Psoas muscle (tissue), 7 donors: ENCODE measurements at regions not wholly inside any gene's neighbourhood (a gene's known extent, or its start where the extent isn't known, plus 50 kb on each side); places are given as distances from the start of the nearest gene placed in this dataset.

Experiments used
- ATAC-seq, 4 donors: fragments of 200-7000 bp; cut with Tn5 transposase; one replicate each; pipeline ENCODE4 v1.9.1; 2020; ENCODE audit warnings: moderate library complexity in 3 of 4, mild to moderate bottlenecking in 2 of 4
- DNase-seq, 2 donors: peaks; one replicate each; pipeline ENCODE4 v3.0.0-alpha.2; 2020
- H3K27ac ChIP-seq: fragments of 200-600 bp; one replicate; pipeline ENCODE4 v1.8.0; 2022
- H3K27me3 ChIP-seq, 3 donors: fragments of 200-600 bp in 1 of 3; one replicate each; pipeline versions ENCODE4 v1.6.1 to v1.8.0; 2013 to 2022; ENCODE audit warnings: low read length in 2 of 3, mild to moderate bottlenecking in 2 of 3, moderate library complexity in 1 of 3; ENCODE audit not compliant: insufficient read depth in 3 of 3
- H3K36me3 ChIP-seq, 2 donors: fragments of 200-600 bp in 1 of 2; one replicate each; pipeline versions ENCODE4 v1.6.1 to v1.8.0; 2013 to 2022; ENCODE audit warnings: low read depth in 1 of 2, mild to moderate bottlenecking in 1 of 2, moderate library complexity in 1 of 2; ENCODE audit not compliant: insufficient read depth in 1 of 2
- H3K4me1 ChIP-seq: fragments of 200-600 bp; one replicate; pipeline ENCODE4 v1.8.0; 2022
- H3K4me3 ChIP-seq: fragments of 200-600 bp; one replicate; pipeline ENCODE4 v1.8.0; 2022; ENCODE audit warnings: mild to moderate bottlenecking
- H3K9me3 ChIP-seq: fragments of 200-600 bp; one replicate; pipeline ENCODE4 v1.8.0; 2022
- WGBS, 3 donors: extraction: QIAGEN DNeasy Blood & Tissue Kit; methylation state at CpG; one replicate each; pipeline versions ENCODE4 v1.1.6 to v1.1.7; 2013; 5-methylcytosine and 5-hydroxymethylcytosine counted together
- intact Hi-C, 2 donors: fragments of 100-400 bp; cut with DNase I; formaldehyde crosslinking; loops; one replicate each; pipeline versions ENCODE4 v1.11.0 to v1.14.2; 2022
- TF ChIP-seq, protein P1 (sequence below): fragments of 200-600 bp; IDR thresholded peaks from one replicate; pipeline ENCODE4 v1.8.0; 2022; ENCODE audit warnings: antibody characterized with exemption
- donor health status: healthy with polysubstance abuse.
- donor health status: DM: no; HTN: no; CAD: no; lungs with moderate emphysema.
- donor health status: Bipolar disorder and iron deficiency.
- donor health status: healthy.
- donor health status: DM: yes; HTN: yes; CAD: no.
- donor health status: DM: no; HTN: no; CAD: no.
- donor health status: DM: yes; HTN: yes; CAD: no.

DNA sequence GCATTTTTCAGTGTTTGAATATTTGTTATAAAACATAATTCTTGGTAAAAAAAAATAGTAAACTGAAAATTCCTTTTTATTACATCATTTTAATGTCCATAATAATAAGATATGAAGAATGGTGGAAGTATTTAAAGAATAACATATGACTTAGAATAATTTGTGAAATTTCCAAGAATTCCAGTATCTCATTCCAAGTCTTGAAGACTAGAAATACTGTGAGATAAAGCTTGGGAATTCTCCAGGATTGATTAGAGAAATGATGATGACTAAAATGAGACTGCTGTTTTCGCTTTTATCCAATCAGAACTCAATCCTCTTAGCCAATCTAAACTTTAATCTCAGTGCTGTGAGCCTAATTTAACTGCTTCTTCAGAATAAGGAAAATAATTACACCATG is 184.2 kb upstream of the HCCS start:
- H3K9me3 ChIP-seq, result peaks cover 4% of the 10 kb centered on the region
- 43 to 90% (median 69%) methylated on average over 1 of the region's 1 CpG for WGBS, 3 donors
- ATAC-seq (no peak), DNase-seq (no peak)
- TF ChIP-seq, protein P1, sequence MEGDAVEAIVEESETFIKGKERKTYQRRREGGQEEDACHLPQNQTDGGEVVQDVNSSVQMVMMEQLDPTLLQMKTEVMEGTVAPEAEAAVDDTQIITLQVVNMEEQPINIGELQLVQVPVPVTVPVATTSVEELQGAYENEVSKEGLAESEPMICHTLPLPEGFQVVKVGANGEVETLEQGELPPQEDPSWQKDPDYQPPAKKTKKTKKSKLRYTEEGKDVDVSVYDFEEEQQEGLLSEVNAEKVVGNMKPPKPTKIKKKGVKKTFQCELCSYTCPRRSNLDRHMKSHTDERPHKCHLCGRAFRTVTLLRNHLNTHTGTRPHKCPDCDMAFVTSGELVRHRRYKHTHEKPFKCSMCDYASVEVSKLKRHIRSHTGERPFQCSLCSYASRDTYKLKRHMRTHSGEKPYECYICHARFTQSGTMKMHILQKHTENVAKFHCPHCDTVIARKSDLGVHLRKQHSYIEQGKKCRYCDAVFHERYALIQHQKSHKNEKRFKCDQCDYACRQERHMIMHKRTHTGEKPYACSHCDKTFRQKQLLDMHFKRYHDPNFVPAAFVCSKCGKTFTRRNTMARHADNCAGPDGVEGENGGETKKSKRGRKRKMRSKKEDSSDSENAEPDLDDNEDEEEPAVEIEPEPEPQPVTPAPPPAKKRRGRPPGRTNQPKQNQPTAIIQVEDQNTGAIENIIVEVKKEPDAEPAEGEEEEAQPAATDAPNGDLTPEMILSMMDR, result no peak
- H3K27ac ChIP-seq, result no peak overlapping the region
- H3K27me3 ChIP-seq, result no peaks in the 10 kb centered on the region
- no peak overlapping the region for H3K4me3 ChIP-seq
- H3K36me3 ChIP-seq, result no peaks in the 10 kb centered on the region
- H3K4me1 ChIP-seq, result no peaks in the 10 kb centered on the region
- intact Hi-C loops, result no loop called here

DNA sequence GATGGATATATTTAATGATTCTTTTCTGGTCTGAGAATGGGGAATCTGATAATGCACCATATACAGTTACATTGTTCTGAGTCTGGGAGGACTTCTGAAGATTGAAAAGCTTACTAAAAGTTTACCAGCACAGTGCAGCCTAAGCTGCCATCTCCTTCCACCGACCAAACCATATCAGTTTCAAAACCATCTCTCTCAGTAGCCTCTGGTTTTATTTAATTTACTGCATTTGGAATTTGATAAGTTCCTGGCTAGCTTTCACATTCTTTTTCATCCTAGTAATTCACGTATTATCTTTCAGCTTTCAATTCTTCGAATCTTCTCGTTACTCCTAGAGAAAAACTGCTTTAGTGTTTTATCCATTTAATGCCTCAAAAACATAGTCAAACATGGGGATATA is 181.4 kb upstream of the HCCS start:
- ATAC-seq, result no peak
- 22 to 47% (median 45%) methylated on average over 4 of the region's 4 CpGs for WGBS, 3 donors

DNA sequence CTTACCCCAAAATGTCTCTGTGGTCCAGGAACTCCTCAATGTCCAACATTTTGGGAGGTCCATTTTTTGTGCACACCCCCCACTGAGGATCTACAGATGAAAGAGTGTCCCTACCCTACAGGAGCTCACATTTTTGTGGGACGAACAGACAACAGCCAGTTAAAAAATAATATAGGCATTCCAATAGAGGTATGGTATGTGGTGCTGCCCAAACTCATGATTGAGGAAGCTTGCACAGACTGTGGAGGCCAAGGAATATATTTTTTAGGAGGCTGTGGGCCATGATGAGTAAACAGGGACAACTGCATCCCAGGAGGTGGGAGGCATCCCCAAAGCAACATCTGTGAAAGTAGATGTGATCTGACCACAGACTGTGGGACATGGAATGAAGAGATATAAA is 181.0 kb upstream of the HCCS start:
- DNase-seq (no peak), ATAC-seq (no peak)
- Histone ChIP-seq H3K4me3 (no peak overlapping the region), H3K4me1 (no peaks in the 10 kb centered on the region), H3K36me3 (no peaks in the 10 kb centered on the region), H3K27me3 (no peaks in the 10 kb centered on the region), H3K9me3 (peaks cover 4% of the 10 kb centered on the region), H3K27ac (no peak overlapping the region)
- intact Hi-C loops, result no loop called here
- WGBS, 3 donors, result 61 to 84% (median 64%) methylated on average over 1 of the region's 1 CpG
- TF ChIP-seq, protein P1, result no peak

More for the DNA sequence above, 181.4 kb upstream of the HCCS start:
- no peaks in the 10 kb centered on the region for H3K4me1 ChIP-seq
- TF ChIP-seq, protein P1, result no peak
- DNase-seq, result no peak
- peaks cover 4% of the 10 kb centered on the region for H3K9me3 ChIP-seq
- no peaks in the 10 kb centered on the region for H3K27me3 ChIP-seq
- H3K27ac ChIP-seq, result no peak overlapping the region
- no peak overlapping the region for H3K4me3 ChIP-seq
- intact Hi-C loops, result no loop called here
- no peaks in the 10 kb centered on the region for H3K36me3 ChIP-seq

DNA sequence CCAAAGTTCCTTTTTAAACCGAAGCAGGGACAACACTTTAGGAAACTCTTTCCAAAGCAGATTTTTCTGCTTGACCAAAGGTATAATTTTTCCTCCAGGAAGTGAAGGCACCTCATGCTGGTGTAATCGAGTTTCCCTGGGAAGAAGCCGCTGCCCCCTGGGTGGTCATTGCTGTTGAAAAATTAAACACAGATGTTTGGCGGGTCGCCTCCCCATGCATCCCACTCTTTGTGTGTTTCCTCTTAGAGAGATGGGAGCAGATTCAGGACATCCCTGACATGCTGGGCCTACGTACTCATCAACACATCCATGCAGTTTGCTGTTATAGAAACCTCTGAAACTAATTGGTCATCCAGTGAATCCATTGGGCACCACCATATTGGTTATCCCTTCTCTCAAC is 179.2 kb upstream of the HCCS start:
- ATAC-seq (no peak), DNase-seq (no peak)
- no peaks in the 10 kb centered on the region for H3K36me3 ChIP-seq
- H3K4me3 ChIP-seq, result no peak overlapping the region
- no peak overlapping the region for H3K27ac ChIP-seq
- TF ChIP-seq, protein P1, result no peak
- no peaks in the 10 kb centered on the region for H3K27me3 ChIP-seq
- intact Hi-C loops, result no loop called here
- WGBS, 3 donors, result 65 to 78% (median 75%) methylated on average over 6 of the region's 6 CpGs
- no peaks in the 10 kb centered on the region for H3K4me1 ChIP-seq
- H3K9me3 ChIP-seq, result peaks cover 4% of the 10 kb centered on the region

DNA sequence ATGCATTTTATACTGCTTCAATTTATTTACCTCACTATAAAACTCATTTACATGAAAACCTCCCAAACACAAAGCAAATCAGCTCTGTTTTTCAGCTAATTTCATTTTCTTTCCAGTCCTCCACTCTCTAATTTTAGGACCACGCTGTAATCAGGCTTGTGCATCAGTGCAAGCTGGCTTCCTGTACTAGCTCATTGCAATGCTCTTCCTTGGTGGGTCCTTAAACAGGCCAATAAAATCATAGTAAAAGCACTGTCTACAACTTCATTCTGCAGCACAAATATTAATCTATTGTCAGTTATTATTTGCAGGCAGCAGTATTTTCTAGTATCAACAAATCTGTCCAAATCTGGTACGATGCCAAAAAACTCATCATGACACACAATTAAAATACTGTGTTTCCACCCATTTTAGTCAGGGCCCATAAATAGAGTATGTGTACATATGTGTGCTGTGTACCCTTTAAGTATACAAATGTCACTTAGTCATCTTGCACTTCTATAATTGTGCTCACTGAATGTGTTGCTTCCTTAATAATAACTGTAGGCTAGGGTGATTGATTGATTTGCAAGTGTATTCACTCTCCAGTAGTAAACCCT is 178.2 kb upstream of the HCCS start:
- DNase-seq (no peak), ATAC-seq (no peak)
- no peak overlapping the region for H3K4me3 ChIP-seq
- H3K27ac ChIP-seq, result no peak overlapping the region
- intact Hi-C loops, result no loop called here
- H3K36me3 ChIP-seq, result no peaks in the 10 kb centered on the region
- H3K4me1 ChIP-seq, result no peaks in the 10 kb centered on the region
- H3K9me3 ChIP-seq, result peaks cover 4% of the 10 kb centered on the region
- WGBS, 3 donors, result 62 to 83% (median 79%) methylated on average over 2 of the region's 2 CpGs
- TF ChIP-seq, protein P1, result no peak
- no peaks in the 10 kb centered on the region for H3K27me3 ChIP-seq
